GM19023 (cell line): ENCODE measurements at regions not wholly inside any gene's neighbourhood (a gene's known extent, or its start where the extent isn't known, plus 50 kb on each side); places are given as distances from the start of the nearest gene placed in this dataset.
"Not testable (repeated sequence)": the region's sequence is repeated elsewhere in the genome, so short reads cannot be mapped to it uniquely, and the experiment has no call there.

Experiments used
- ATAC-seq: cut with Tn5 transposase; IDR thresholded peaks from one replicate; pipeline ENCODE4 v1.9.1; 2021; ENCODE audit warnings: mild to moderate bottlenecking, moderate library complexity; ENCODE audit not compliant: unreplicated experiment

DNA sequence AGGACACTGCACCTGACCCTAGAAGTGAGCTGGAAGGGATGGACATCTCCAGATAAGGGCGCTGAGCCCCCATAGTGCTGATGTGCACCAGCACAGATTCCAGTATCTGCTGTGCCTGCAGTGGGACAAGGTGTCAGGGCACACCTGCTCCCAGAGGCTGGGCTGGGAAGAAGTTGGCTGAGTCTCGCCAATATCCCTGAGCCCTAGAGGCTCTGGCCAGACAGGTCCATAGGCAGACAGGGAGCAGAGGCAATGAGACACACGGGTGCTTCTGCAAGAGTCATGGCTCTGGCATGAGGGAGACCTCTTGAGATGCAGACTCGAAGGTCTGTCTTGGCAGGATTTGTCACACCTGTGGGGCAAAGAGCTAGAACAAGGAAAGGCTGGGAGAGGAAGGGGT lies 1321.5 kb downstream of the UQCRFS1 start:
- no peak for ATAC-seq

DNA sequence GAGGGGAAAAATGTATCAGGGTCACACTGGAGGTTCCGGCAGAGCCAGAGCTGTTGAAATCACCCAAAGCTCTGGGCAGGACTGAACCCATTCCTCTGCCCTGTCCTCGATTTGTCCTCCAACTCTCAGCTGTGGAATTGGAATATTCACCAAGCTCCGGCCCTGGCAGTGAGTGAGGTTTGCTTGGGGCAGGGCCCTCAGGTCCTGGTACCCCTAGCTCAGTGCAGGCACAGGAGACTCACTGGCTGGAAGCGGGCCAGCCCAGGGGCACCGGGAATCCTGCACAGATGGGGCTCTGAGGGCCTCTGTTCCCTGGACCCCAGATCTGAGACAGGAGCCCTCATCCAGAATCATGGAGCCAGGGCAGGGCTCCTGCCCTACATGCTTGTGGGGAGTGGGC lies 1322.3 kb downstream of the UQCRFS1 start:
- no peak for ATAC-seq

DNA sequence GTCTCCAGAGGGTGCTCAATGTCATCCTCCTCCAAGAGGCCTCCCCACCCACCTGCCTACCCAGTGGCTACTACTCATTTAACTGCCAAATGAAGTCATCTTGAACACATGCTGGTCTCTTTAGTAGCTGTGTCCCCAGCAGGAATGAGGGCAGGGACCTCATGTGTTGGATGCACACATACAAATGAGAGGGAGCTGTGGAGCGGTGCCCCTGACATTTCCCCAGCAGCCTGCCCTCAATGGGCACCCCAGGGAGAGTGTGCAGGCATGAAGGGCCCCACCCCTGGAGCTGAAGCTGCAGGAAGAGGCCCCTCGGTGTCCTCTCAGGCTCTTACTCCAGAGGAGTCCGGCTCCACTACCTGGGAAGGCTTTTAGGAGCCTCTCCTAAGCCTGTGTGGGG lies 1322.7 kb downstream of the UQCRFS1 start:
- no peak for ATAC-seq

GRCh38 chr19:27889156-27889555 lies 1323.8 kb downstream of the UQCRFS1 start:
- ATAC-seq, result no peak

GRCh38 chr19:27887946-27888345 lies 1325.0 kb downstream of the UQCRFS1 start:
- no peak for ATAC-seq

- no peak for ATAC-seq
Observed at GRCh38 chr19:27885359-27885758, 1327.6 kb downstream of the UQCRFS1 start.

- ATAC-seq, result no peak
Observed at GRCh38 chr19:27884376-27884775, 1328.6 kb downstream of the UQCRFS1 start.

- ATAC-seq, result no peak
Observed at GRCh38 chr19:27881213-27881612, 1331.7 kb downstream of the UQCRFS1 start.

DNA sequence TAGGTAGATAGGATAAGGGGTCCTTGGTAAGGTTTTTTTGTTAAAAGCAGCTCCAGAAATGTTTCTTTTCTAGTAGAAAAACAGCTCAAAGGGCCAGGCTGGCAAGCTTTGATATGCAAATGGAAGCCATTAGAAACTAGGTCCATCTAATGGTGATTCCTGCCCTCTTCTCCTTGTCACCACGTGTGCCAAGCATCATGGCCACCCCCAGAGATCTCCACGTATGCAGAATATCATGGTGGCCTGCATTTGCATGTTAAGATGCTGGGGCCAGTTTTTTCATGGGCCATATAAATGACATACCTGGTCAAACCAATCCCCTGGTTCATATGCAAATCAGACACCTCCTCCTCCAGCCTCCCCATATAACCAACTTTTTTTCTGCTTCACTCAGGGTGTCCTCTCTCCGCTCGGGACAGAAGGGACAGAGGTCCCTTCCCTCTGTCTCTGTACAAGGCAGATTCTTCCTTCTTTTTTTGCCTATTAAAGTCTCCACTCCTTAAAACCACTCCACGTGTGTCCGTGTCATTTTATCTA lies 1335.9 kb downstream of the UQCRFS1 start:
- ATAC-seq, result no peak

GRCh38 chr19:27876489-27876888 lies 1336.5 kb downstream of the UQCRFS1 start:
- no peak for ATAC-seq

DNA sequence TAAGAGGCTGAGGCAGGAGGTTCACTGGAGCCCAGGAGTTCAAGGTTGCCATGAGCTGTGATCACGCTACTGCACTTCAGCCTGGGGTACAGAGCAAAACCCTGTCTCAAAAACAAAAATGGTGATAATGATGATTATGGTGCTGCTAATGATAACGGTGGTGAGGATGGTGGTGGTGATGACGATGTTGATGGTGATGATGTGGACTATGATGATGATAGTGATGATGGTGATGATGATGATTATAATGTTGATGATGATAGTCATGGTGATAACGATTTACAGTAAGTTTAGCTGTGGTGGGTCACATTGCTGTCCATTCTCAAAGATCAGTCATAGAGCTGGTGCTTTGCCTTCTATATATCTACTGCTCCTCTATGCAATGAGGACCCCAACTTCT lies 1340.6 kb downstream of the UQCRFS1 start:
- ATAC-seq, result no peak

DNA sequence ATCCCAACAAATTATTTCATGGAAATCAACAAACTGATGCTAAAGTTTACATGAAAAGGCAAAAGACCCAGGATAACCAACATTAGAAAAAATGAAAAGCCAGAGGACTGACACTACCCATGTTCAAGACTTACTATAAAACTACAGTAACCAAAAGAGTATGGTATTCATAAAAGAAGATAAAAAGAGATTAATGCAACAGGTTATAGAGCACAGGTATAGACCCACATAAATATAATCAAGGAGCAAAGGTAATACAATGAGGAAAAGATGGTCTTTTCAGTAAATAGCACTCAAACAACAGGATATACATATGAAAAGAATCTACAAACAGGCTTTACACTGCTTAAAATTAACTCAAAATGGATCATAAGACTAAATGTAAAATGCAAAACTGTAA lies 1342.7 kb downstream of the UQCRFS1 start:
- no peak for ATAC-seq

DNA sequence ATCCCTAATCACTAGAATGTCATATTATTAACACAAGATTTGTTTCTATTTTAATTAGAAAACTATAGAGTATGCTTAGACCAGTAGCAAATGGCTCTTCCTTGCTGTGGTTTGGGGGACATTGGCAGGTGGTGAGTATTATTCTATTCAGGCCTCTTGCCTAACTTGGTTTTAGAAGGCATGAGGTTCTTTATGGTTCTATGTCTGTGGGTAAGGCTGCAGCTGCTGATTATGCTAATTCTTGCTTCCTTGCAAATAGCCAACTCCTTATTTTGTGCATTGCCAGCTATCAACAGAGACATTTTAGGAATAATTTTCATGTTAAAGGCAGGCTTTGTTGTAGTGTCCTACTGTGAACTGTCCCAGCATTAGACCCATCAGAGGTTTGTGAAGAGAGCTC lies 1344.9 kb downstream of the UQCRFS1 start:
- no peak for ATAC-seq

GRCh38 chr19:27865927-27866777 lies 1346.8 kb downstream of the UQCRFS1 start:
- no peak for ATAC-seq

DNA sequence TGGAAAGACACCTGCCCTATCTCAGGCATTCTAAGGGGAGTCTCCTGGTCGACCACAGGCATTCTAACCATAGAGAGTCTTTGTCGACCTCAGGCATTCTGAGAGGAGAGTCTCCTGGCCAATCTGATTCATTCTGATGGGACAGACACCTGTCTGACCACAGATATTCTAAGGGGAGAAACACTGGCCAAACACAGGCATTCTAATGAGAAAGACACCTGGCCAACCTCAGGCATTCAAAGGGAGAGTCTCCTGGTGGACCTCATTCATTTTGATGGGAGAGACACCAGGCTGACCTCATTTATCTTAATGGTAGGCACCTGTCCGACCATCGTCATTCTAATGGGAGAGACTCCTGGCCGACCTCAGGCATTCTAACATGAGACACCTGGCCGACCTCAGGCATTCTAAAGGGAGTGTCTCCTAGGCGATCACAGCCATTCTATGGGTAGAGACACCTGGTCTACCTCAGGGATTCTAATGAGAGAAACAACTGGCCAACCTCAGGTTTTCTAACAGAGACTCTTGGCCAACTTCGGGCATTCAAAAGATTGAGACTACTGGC lies 1351.5 kb downstream of the UQCRFS1 start:
- ATAC-seq, result no peak

DNA sequence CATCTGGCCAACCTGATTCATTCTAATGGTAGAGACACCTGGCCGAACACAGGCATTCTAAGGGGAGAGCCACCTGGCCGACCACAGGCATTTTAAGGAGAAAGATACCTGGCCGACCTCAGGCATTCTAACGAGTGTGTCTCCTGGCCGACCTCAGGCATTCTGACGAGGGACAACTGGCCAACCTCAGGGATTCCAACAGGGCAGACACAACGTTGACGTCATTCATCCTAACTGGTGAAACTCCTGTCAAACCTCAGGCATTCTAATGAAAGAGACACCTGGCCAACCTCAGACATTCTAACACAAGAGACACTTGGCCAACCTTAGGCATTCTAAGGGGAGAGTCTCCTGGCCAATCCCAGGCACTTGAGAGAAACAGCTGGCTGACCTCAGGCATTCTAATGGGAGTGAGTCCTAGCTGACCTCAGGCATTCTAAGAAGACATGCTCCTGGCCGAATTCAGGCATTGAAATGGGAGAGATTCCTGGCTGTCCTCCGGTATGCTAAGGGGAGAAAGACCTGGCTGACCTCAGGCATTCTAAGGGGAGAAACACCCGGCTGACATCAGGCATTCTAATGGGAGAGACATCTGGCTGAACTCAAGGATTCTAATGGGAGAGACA lies 1352.5 kb downstream of the UQCRFS1 start:
- no peak for ATAC-seq

DNA sequence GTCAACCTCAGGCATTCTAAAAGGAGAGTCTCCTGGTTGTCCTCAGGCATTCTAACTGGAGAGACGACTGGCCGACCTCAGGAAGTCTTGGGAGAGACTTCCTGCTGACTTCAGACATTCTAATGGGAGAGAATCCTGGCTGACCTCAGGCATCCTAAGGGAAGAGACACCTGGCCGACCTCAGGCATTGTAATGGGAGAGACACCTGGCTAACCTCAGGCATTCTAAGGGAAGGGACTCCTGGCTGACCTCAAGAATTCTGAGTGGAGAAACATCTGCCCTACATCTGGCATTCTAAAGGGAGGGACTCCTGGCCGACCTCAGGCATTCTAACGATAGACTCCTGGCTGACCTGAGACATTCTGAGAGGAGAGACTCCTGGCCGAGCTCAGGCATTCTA lies 1353.3 kb downstream of the UQCRFS1 start:
- ATAC-seq, result no peak

DNA sequence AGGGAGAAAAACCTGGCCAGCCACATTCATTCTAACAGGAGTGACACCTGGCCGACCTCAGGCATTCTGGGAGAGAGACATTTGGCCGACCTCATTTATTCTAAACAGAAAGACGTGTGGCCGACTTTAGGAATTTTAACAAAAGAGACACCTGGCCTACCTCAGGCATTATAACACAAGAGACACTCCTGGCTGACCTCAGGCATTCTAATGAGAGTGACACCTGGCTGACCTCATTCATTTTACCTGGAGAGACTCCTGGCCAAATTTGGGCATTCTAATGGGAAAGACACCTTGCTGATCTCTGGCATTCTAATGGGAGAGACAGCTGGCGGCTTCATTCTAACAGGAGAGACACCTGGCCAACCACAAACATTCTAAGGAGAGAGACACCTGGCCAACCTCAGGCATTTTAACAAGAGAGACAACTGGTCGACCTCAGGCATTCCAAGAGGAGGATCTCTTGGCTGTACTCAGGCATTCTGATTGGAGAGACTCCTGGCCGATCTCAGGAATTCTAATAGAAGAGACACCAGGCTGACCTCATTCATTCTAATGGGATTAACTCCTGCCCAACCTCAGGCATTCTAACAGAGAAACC lies 1353.9 kb downstream of the UQCRFS1 start:
- ATAC-seq, result no peak

- not testable (repeated sequence) for ATAC-seq
Observed at GRCh38 chr19:27852931-27853330, 1360.0 kb downstream of the UQCRFS1 start.

GRCh38 chr19:27851543-27852060 lies 1361.3 kb downstream of the UQCRFS1 start:
- ATAC-seq, result no peak

DNA sequence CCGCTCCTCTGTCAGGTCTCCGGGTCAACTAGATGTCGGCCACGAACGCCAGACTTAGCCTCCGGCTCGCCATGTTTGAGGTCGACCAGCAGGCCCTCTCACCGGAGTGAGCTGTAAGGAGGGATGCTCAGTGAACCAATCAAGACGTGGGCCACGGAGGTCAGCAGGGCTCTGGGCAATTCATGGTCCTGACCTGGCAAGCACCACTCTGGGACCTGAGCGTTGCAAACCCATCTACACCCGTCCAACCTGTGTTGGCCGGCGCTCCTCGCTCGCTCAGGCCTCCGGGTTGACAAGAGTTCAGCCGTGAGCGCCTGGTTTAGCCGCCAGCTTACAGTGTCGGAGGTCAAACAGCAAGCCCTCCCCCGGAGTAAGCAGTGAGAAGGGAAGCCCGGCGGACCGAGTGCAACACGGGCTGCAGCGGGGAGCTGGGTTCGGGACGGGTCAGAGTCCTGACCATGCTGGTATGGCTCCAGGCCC lies 1361.9 kb downstream of the UQCRFS1 start:
- ATAC-seq, result no peak
